ENCODE measurements at regions not wholly inside any gene's neighbourhood (a gene's known extent, or its start where the extent isn't known, plus 50 kb on each side); places are given as distances from the start of the nearest gene placed in this dataset.
"Not testable (repeated sequence)": the region's sequence is repeated elsewhere in the genome, so short reads cannot be mapped to it uniquely, and the experiment has no call there.

GRCh38 chr15:38928431-38928830 is 363.8 kb upstream of the RASGRP1 start:
- FAIRE-seq, result no peak

GRCh38 chr15:38930851-38931572 is 366.4 kb upstream of the RASGRP1 start:
- DNase-seq (ENCODE audit: low spot score in 2 of 2), result no peak

More at GRCh38 chr15:38928431-38928830, 363.8 kb upstream of the RASGRP1 start:
- DNase-seq (ENCODE audit: low spot score in 2 of 2), result no peak

GRCh38 chr15:38941399-38941953 is 376.9 kb upstream of the RASGRP1 start:
- DNase-seq (ENCODE audit: low spot score in 2 of 2) (no peak), FAIRE-seq (no peak)

More at GRCh38 chr15:38930851-38931572, 366.4 kb upstream of the RASGRP1 start:
- FAIRE-seq, result no peak

DNA sequence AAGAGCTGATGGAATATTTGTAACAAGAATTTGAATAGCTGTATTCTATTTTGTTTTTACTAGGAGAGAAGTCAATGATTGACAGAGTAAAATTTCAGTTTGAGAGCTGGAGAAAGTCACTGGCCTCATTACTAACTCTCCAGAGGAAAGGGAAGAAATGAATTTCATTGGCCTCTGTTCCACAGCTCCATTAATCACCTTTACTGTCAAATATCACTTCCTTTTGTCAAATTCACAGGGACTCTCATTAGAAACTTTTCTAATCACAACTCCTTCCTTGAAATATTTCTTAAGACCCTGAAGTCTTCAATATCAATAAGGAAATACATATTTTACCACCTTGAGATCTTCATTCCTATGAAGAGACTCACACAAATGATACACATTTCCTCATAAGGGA is 379.9 kb upstream of the RASGRP1 start:
- FAIRE-seq, result no peak

DNA sequence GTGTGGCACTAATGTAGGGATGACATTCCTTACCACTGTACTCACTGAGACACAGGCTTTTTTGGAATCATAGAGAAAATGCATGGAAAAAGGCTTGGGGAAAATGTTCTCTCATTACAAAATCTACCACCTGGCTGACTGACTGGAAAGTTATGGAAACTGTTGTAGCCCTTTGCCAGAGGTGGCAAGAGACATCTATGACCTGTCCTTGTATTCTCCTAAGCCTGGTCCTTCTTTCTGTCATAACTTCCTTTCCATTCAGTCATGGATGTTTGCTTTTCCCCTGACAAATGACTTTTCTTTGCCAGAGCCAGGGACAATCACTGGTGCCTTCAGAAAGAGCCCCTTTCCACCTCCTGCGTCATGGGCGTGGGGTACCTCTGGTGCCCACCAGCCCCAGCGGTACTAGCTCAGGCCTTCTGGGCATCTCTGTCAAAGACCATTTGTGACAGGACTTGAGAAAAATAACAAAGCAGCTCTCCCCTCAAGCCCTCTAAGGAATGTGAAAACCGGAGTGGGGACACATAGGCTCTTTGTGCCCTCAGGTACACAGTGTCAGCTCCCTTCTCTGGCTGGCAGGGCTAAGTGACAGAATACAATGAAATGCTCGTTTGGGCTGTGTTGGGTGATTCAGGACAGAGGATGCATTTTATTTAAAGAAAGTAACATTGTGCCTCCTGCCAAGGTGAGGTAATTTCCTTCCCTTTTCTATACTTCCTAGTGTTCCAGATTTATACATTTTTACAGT is 381.1 kb upstream of the RASGRP1 start:
- no peak for DNase-seq (ENCODE audit: low spot score in 2 of 2)
- no peak for FAIRE-seq

More for the DNA sequence above, 379.9 kb upstream of the RASGRP1 start:
- DNase-seq (ENCODE audit: low spot score in 2 of 2), result no peak

DNA sequence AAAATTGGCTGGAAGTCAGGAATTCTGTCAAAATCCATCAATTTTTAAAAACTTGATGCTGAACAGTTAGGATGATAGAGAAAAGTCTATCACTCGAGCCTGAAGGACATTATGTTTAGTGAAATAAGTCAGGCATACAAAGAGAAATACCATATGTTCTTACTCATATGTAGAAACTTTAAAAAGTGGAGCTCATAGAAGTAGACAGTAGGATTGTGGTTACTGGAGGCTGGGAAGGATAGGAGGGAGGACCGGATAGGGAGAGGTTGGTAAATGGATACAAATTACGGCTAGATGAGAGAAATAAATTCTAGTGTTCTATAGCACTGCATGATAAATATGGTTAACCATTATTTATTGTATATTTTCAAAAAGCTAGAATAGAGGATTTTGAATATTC is 389.5 kb upstream of the RASGRP1 start:
- FAIRE-seq, result no peak
- DNase-seq (ENCODE audit: low spot score in 2 of 2), result no peak

- DNase-seq (ENCODE audit: low spot score in 2 of 2) (no peak), FAIRE-seq (no peak)
These were observed 396.8 kb upstream of the RASGRP1 start for GRCh38 chr15:38961456-38961855.

DNA sequence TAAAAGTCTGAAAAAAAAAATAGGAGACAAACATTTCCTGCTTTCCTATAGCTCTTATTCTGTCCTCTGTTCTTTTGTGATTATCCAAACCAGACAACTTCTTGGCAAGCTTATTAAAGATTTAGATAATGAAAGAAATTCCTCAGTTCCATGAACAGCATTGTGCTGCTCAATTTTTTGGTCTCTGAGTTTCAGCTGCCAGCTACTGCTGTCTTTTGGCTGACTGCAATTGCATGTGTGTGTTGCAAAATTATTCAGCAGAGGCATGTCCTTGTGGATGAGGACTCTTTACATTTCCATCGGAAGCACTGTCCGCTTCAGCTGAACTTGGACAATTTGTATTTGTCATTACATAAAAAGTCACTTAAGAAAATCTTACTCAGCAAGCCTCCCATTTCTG is 397.3 kb upstream of the RASGRP1 start:
- FAIRE-seq, result no peak
- no peak for DNase-seq (ENCODE audit: low spot score in 2 of 2)

- FAIRE-seq (no peak), DNase-seq (ENCODE audit: low spot score in 2 of 2) (no peak)
These were observed 408.2 kb upstream of the RASGRP1 start for GRCh38 chr15:38972831-38973230.

GRCh38 chr15:38975282-38975990 is 410.8 kb upstream of the RASGRP1 start:
- DNase-seq (ENCODE audit: low spot score in 2 of 2), result no peak

GRCh38 chr15:38991126-38991525 is 426.5 kb upstream of the RASGRP1 start:
- no peak for FAIRE-seq

More at GRCh38 chr15:38975282-38975990, 410.8 kb upstream of the RASGRP1 start:
- FAIRE-seq, result no peak

GRCh38 chr15:38991701-38992100 is 427.1 kb upstream of the RASGRP1 start:
- DNase-seq (ENCODE audit: low spot score in 2 of 2) (no peak), FAIRE-seq (no peak)

More at GRCh38 chr15:38991126-38991525, 426.5 kb upstream of the RASGRP1 start:
- DNase-seq (ENCODE audit: low spot score in 2 of 2), result peak in 1 of 2 donors; percentile 5

DNA sequence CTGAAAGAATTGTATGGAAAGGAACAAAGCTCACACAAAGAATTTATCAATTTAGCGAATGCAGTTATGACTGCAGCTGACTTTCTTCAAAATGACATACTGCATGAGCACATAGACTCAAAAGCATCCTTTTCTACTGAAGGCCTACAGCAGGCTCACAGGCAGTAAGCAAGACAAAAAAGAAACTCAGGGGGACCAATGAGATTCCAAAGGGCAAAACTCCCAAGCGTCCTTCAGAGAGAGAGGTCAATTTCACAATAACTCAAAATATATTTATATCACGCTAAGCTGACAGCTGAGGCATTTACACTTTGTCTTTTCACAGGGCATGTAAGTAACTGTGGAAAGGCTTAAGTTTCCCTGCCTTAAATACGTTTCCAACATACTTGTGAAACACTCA is 427.9 kb upstream of the RASGRP1 start:
- DNase-seq (ENCODE audit: low spot score in 2 of 2), result no peak
- FAIRE-seq, result no peak

DNA sequence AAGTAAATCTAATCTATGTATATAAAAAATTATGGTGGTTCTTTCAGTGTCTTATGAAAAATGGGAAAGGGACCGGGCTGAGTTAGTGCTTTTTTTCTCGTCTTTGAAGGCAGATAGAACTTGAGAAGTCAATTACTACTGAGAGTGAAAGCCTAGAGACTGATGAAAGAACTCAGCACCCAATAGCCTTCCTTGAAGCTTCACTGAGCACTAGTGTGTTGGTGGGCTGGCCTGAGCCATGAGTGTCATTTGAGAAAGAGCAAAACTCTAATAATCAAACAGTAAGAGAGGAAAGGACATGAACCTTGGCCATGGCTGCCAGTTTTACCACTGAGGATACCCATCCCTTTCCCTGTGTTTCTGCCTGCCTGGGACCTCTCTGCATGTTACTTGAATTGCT is 428.3 kb upstream of the RASGRP1 start:
- no peak for FAIRE-seq
- no peak for DNase-seq (ENCODE audit: low spot score in 2 of 2)

DNA sequence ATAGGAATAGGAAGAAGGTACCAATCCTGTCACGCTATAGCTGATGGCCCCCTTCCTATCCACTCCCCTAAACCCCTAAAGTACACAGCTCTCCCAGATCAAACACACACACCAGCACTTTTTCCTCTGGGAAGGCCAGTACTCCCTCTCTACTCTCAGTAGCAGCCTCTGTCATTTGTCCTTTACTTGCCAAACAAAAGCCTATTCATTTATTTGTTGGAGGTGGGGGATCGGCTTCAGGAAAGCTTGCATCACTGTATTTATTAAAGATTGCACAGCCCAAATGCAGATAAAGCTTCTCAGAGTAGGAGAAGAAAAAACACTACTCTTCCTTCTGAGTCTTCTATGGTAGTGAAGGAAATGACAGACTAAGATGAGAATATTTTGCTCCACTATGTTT is 429.7 kb upstream of the RASGRP1 start:
- FAIRE-seq, result no peak
- DNase-seq (ENCODE audit: low spot score in 2 of 2), result no peak

GRCh38 chr15:38996111-38996631 is 431.6 kb upstream of the RASGRP1 start:
- no peak for DNase-seq (ENCODE audit: low spot score in 2 of 2)
- no peak for FAIRE-seq

DNA sequence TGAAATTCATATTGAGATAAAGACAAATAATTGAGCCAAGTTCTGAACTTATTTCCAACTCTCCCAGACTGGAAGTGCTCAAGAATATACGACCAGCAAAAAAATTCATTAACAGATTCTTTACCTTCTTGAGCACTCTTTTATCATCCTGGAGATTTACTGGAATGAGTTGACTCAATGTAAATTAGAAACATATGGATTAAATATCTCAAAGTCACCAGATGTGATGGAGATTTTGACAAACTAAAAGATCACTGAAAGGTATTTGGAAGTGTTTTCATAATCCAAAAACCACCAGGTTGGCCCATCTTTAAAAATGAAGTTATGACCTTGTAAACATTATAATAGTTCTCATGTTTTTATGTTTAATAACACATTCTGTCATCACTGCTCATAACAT is 433.2 kb upstream of the RASGRP1 start:
- FAIRE-seq (no peak), DNase-seq (ENCODE audit: low spot score in 2 of 2) (no peak)

GRCh38 chr15:39000008-39000734 is 435.6 kb upstream of the RASGRP1 start:
- DNase-seq (ENCODE audit: low spot score in 2 of 2) (no peak), FAIRE-seq (no peak)

GRCh38 chr15:39009740-39010139 is 445.1 kb upstream of the RASGRP1 start:
- FAIRE-seq (no peak), DNase-seq (ENCODE audit: low spot score in 2 of 2) (no peak)

GRCh38 chr15:39011066-39011465 is 446.5 kb upstream of the RASGRP1 start:
- FAIRE-seq; DNase-seq (ENCODE audit: low spot score in 2 of 2): not testable (repeated sequence)

Measured in frontal cortex (tissue), 3 donors.